Left ventricle myocardium inferior (tissue), 1 donor: ENCODE measurements at regions not wholly inside any gene's neighbourhood (a gene's known extent, or its start where the extent isn't known, plus 50 kb on each side); places are given as distances from the start of the nearest gene placed in this dataset.
A peak's percentile ranks its signal among the peaks of the same experiment; 100 is the strongest.

Experiments used
- DNase-seq: peaks from one replicate; pipeline ENCODE4 v3.0.0-alpha.2; 2020
- H3K27ac ChIP-seq: fragments of 200-600 bp; replicated peaks from 2 replicates; pipeline ENCODE4 v1.8.0; 2021
- H3K27me3 ChIP-seq: fragments of 200-600 bp; 2 replicates; pipeline ENCODE4 v1.8.0; 2021; ENCODE audit warnings: low read depth
- H3K36me3 ChIP-seq: fragments of 200-600 bp; 2 replicates; pipeline ENCODE4 v1.8.0; 2021
- H3K4me1 ChIP-seq: fragments of 200-600 bp; 2 replicates; pipeline ENCODE4 v1.8.0; 2021
- H3K4me3 ChIP-seq: fragments of 200-600 bp; 2 replicates; pipeline ENCODE4 v1.8.0; 2021; ENCODE audit warnings: mild to moderate bottlenecking, moderate library complexity
- H3K9me3 ChIP-seq: fragments of 200-600 bp; replicated peaks from 2 replicates; pipeline ENCODE4 v1.8.0; 2021
- CTCF ChIP-seq: fragments of 200-600 bp; IDR thresholded peaks from 2 replicates; pipeline ENCODE4 v1.8.0; 2021; ENCODE audit warnings: antibody characterized with exemption, mild to moderate bottlenecking, borderline replicate concordance
- intact Hi-C: fragments of 100-400 bp; cut with micrococcal nuclease; formaldehyde crosslinking; loops from one replicate; pipeline ENCODE4 v1.11.0; 2022
- donor health status: DM: no; HTN: yes; CAD: no; lungs with severe emphysema.

DNA sequence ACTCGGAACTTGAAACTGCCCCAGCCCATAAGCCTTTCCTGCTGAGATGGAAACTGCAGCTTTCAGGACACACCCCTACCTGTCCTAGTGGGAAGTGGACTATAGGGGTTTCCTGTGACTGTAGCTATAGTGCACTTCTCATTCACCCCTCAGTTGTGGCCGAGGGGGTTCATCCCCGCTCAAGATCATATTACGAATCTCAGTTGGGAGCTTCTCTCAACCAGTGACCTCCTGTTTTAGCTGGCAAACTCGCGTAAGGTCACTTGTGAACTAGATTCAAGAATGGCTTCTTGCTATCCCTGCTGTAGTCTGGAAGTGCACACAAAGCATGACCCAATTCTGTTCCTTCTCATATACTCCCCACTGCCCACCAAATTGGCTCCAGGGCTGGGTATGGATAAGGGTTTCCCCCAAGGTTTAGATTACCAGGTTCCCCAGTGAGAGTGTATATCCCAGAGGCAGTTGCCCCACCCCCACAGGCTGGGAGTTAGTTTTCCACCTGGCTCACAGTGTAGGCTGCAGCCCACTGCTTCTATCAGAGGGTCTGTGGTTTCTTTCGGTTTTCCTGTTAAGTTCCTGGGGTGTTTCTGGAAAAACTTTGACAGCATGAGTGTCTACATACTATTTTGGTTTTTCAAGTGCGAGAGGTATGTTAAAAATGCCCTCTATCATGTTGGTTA is 812.9 kb downstream of the JRKL start:
- no peak for DNase-seq
- Histone ChIP-seq H3K4me1 (peaks cover 20% of the 10 kb centered on the region), H3K27ac (peak overlapping the region; percentile 55), H3K4me3 (peak overlapping the region; percentile 10), H3K36me3 (no peaks in the 10 kb centered on the region), H3K27me3 (no peaks in the 10 kb centered on the region), H3K9me3 (no peaks in the 10 kb centered on the region)
- intact Hi-C loops, result no loop called here
- no peak for TF ChIP-seq CTCF

GRCh38 chr11:97218011-97218410 is 828.2 kb downstream of the JRKL start:
- intact Hi-C loops, result no loop called here
- no peaks in the 10 kb centered on the region for H3K9me3 ChIP-seq
- H3K27me3 ChIP-seq, result no peaks in the 10 kb centered on the region
- no peak for DNase-seq
- H3K27ac ChIP-seq, result no peak overlapping the region
- no peak for TF ChIP-seq CTCF
- H3K36me3 ChIP-seq, result no peaks in the 10 kb centered on the region
- no peaks in the 10 kb centered on the region for H3K4me1 ChIP-seq
- no peak overlapping the region for H3K4me3 ChIP-seq

DNA sequence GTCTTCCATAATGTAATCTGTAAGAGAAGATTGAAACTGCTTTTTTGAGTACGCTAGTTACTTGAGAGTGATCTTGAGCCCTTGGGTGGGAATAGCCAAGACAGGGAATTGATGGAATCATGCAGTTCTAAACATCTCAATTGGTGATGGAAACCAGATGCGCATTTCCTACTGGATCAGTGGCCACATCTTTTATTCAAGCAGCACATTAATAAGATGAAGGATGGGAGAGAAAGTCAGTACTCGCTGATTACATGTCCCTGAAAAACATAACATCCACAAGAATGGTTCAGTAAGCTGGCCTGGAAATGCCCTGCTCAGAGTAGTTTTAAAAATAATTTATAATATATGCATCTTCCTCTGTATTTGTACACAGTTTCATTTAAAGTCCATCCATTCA is 833.8 kb downstream of the JRKL start:
- H3K27me3 ChIP-seq, result no peaks in the 10 kb centered on the region
- peaks cover 10% of the 10 kb centered on the region for H3K4me1 ChIP-seq
- H3K4me3 ChIP-seq, result no peak overlapping the region
- H3K9me3 ChIP-seq, result no peaks in the 10 kb centered on the region
- no peak for TF ChIP-seq CTCF
- DNase-seq, result no peak
- intact Hi-C loops, result no loop called here
- no peaks in the 10 kb centered on the region for H3K36me3 ChIP-seq
- no peak overlapping the region for H3K27ac ChIP-seq

GRCh38 chr11:97224396-97224795 is 834.6 kb downstream of the JRKL start:
- Histone ChIP-seq H3K36me3 (no peaks in the 10 kb centered on the region), H3K9me3 (no peaks in the 10 kb centered on the region), H3K27me3 (no peaks in the 10 kb centered on the region), H3K27ac (no peak overlapping the region), H3K4me3 (no peak overlapping the region), H3K4me1 (peaks cover 10% of the 10 kb centered on the region)
- DNase-seq, result no peak
- TF ChIP-seq CTCF, result no peak
- intact Hi-C loops, result no loop called here

DNA sequence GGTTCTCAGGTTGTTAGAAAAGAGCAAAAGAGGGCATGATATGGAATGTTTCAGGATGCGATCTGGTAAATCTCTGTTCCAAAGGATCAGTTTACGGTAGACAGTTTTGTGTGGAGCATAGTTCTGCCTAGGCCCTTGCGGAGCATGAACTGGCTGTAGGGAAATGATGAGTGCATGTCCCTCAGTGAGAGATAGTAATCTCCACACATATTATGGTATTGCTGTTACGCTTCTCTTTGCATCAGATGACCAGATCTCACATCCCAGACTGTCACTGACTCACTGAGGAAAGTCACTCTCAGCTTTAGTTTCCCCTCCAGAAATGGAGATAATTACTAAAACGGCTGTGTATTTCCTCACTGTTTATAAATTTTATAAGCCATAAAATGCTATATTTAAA is 836.0 kb downstream of the JRKL start:
- TF ChIP-seq CTCF, result no peak
- intact Hi-C loops, result no loop called here
- H3K4me3 ChIP-seq, result no peak overlapping the region
- no peak for DNase-seq
- H3K27ac ChIP-seq, result no peak overlapping the region
- no peaks in the 10 kb centered on the region for H3K36me3 ChIP-seq
- H3K4me1 ChIP-seq, result peaks cover 10% of the 10 kb centered on the region
- H3K27me3 ChIP-seq, result no peaks in the 10 kb centered on the region
- H3K9me3 ChIP-seq, result no peaks in the 10 kb centered on the region

DNA sequence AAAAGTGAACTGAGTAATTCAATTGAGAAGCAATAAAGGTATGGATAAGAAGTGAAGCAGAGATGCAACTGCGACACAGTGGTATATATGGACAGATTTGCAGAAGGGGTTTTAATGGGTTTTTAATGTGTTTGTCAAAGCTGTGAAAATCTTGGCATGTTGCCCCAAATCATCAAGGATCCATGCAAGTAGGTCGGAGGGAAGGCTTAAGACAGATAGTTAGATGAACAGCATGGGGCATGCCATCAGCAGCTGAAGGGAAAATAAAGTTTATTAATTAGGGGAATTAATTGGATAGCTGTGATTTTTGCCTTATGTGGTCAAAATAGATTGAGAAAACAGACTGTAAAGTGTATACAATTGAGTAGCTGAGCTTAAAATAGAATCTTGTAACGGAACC is 840.1 kb downstream of the JRKL start:
- intact Hi-C loops, result no loop called here
- no peaks in the 10 kb centered on the region for H3K9me3 ChIP-seq
- no peak overlapping the region for H3K27ac ChIP-seq
- H3K4me1 ChIP-seq, result peaks cover 2% of the 10 kb centered on the region
- H3K27me3 ChIP-seq, result no peaks in the 10 kb centered on the region
- no peak overlapping the region for H3K4me3 ChIP-seq
- no peaks in the 10 kb centered on the region for H3K36me3 ChIP-seq
- no peak for DNase-seq
- no peak for TF ChIP-seq CTCF
